C1 segment of cervical spinal cord (tissue), 14 donors: ENCODE measurements at regions not wholly inside any gene's neighbourhood (a gene's known extent, or its start where the extent isn't known, plus 50 kb on each side); places are given as distances from the start of the nearest gene placed in this dataset.

Experiments used
- DNase-seq, 14 donors: peaks; one replicate each; lab custom pipeline; 2025; lab: John Stamatoyannopoulos, UW

GRCh38 chrX:39755143-39756032 is 342.4 kb downstream of the BCOR start:
- peak in 6 of 14 donors; percentile 2 to 63 (median 16) for DNase-seq

GRCh38 chrX:39756086-39756883 is 341.5 kb downstream of the BCOR start:
- no peak for DNase-seq

GRCh38 chrX:39757971-39758370 is 339.8 kb downstream of the BCOR start:
- DNase-seq, result no peak

- DNase-seq, result no peak
These were observed 338.8 kb downstream of the BCOR start for GRCh38 chrX:39758791-39759525.

- peak in 1 of 14 donors; percentile 2 for DNase-seq
These were observed 338.1 kb downstream of the BCOR start for GRCh38 chrX:39759526-39760224.

- DNase-seq, result no peak
These were observed 336.8 kb downstream of the BCOR start for GRCh38 chrX:39760930-39761329.

- no peak for DNase-seq
These were observed 335.4 kb downstream of the BCOR start for GRCh38 chrX:39762266-39762841.

GRCh38 chrX:39764441-39764914 is 333.3 kb downstream of the BCOR start:
- DNase-seq, result no peak

- no peak for DNase-seq
These were observed 332.4 kb downstream of the BCOR start for GRCh38 chrX:39765327-39765726.

- no peak for DNase-seq
These were observed 331.6 kb downstream of the BCOR start for GRCh38 chrX:39766085-39766726.

GRCh38 chrX:39766855-39767254 is 330.9 kb downstream of the BCOR start:
- DNase-seq, result peak in 5 of 14 donors; percentile 7 to 26 (median 16)

- DNase-seq, result no peak
These were observed 330.3 kb downstream of the BCOR start for GRCh38 chrX:39767446-39767845.

- no peak for DNase-seq
These were observed 328.0 kb downstream of the BCOR start for GRCh38 chrX:39769748-39770147.

GRCh38 chrX:39771089-39771488 is 326.7 kb downstream of the BCOR start:
- DNase-seq, result no peak

GRCh38 chrX:39772057-39772832 is 325.5 kb downstream of the BCOR start:
- peak in 3 of 14 donors; percentile 2 to 6 (median 4) for DNase-seq

- no peak for DNase-seq
These were observed 324.6 kb downstream of the BCOR start for GRCh38 chrX:39773150-39773549.

- no peak for DNase-seq
These were observed 323.6 kb downstream of the BCOR start for GRCh38 chrX:39773923-39774773.

GRCh38 chrX:39774774-39775328 is 322.9 kb downstream of the BCOR start:
- DNase-seq, result no peak
